HG03103 (cell line): ENCODE measurements at regions not wholly inside any gene's neighbourhood (a gene's known extent, or its start where the extent isn't known, plus 50 kb on each side); places are given as distances from the start of the nearest gene placed in this dataset.

Source experiments
- ATAC-seq: cut with Tn5 transposase; IDR thresholded peaks from one replicate; pipeline ENCODE4 v1.9.1; 2021; ENCODE audit warnings: low read depth; ENCODE audit not compliant: unreplicated experiment

DNA sequence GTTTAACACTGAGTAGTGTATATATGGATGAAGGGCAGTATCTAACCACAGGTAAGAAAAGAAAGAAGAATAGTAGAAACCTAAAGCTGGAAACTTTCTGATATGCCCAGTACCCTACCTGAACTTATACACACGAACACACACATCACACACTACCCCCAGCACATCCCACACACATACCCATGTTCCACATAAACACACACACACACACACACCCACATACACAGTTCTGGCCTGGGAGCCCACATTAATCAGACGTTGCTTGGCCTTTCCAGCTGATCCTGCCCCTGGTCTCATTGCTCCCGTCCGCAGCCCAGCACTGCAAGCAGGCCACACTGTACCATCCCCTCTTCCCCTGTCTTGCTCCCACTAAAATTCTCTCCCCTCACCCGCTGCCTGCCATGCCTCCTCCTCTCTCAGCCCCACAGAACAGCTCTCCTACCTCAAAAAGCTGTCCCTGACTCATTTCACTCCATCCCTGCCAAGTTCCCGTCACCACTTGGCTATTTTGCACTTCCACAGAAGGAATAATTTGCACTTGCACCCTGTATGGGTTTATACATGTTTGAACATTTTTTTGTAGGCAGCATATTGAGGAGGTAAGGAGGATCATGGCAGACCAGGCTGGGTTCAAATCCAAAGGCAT, 185.8 kb upstream of the PPP2R3A start:
- ATAC-seq = no peak

- ATAC-seq = no peak
These were observed 184.3 kb upstream of the PPP2R3A start for GRCh38 chr3:135781026-135781815.

DNA sequence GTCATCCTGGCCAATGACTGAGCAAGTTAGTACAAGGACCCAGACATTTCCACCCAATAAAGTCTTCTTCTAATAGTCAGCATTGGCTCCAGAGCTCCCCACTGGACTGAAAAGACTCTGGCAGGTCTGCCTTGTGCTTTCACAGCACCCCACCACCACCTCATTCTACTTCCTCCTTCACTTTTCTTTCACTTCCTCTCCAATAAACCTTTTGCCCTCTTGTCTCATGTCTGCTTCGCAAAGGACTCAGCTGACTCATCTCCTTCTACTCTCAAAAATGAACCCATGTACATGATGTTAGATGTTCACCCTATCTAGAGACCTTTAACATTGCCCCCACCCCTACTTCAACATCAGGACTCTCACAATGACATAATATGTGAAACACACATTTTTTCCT, 181.0 kb upstream of the PPP2R3A start:
- peak; percentile 92 for ATAC-seq

DNA sequence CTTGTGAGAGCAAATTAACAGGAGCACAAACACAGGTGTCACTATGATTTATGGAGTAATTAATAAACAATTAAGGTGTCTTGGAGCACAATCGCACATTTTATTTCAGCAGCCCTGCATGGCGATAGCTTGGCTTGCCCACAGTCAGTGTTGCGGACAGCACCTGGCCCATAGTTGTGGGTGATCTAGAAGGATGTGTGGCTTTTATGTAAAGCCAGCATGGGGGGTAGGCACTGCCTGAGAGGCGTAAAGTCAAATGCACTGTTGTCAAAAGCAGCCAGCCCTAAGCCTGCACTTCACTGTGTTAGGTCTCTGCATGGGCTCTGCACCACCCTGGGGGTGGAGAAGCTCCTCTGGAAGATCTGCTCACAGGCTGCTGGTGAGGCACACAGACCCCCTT, 177.4 kb upstream of the PPP2R3A start:
- no peak for ATAC-seq

GRCh38 chr3:135788978-135789377, 176.6 kb upstream of the PPP2R3A start:
- no peak for ATAC-seq

DNA sequence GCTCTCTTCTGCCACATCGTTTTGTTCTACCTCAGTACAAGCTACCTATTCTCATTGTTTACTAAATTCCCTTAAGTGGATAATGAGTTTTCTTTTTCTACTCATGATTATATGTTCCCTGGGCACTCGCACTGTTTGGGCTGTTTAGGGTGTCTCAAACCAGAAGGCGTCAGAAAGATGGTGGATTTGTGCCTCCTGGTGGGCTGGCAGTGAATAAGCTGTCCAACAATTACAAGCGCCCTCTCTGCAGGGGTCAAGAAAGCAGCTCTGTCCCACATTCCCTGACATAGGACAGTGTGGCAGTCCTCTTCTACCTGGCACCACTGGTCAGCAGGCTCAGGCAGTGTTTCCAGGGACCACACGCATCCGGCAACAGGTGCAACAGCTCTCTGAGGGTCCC, 173.4 kb upstream of the PPP2R3A start:
- ATAC-seq = no peak

- ATAC-seq = no peak
These were observed 172.6 kb upstream of the PPP2R3A start for GRCh38 chr3:135792858-135793475.

- ATAC-seq = no peak
These were observed 165.4 kb upstream of the PPP2R3A start for GRCh38 chr3:135800071-135800549.

DNA sequence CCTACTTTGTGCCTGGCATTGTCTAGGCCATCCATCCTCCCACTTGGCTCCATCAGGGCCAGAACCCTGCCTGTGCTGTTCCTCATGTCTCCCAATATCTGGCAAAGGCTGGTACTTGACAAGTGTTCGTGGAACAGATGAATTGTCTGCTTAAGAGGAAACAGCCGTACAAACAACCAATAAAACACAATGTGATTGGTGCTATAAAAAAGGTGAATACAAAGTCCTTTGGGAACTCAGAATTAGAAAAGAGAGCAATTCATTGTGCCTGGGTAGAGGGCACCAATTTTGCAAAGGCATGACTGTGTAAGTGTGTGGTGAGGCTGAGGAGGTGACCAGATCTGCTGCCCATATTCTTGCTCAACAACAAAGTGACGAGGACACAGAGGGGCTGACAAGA, 164.5 kb upstream of the PPP2R3A start:
- ATAC-seq = no peak

GRCh38 chr3:135802171-135802570, 163.4 kb upstream of the PPP2R3A start:
- ATAC-seq = no peak

DNA sequence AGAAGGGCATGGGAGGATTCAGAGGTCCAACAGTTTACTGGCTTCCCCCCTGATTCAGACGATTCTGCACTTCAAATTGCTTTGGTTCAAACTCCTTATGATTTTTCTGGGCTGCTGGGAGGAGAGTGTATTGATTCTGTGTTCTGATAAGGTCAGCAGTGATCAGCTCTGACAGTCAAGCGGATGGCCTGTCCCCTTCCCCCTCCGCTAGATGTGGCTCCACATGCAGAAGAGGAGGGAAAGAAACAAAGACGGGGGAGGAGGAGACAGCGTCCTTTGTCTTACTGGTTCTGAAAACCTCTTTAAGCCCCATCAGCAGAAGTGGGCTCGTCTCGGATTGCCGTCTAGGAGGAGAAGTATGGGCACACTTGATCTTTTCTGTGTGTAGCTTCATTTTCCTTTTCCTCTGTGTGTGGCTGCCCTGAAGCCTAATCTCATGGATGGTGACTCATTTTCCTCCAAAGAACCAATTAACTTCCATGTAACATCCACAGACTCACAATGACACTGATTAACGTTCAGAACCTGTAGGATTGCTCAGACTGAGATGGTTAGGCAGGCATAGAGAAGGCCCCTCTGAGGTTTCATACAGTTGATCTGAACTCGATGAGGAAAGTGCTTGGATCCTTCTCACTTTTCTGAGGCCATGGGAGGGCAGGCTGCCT, 162.4 kb upstream of the PPP2R3A start:
- ATAC-seq = no peak

DNA sequence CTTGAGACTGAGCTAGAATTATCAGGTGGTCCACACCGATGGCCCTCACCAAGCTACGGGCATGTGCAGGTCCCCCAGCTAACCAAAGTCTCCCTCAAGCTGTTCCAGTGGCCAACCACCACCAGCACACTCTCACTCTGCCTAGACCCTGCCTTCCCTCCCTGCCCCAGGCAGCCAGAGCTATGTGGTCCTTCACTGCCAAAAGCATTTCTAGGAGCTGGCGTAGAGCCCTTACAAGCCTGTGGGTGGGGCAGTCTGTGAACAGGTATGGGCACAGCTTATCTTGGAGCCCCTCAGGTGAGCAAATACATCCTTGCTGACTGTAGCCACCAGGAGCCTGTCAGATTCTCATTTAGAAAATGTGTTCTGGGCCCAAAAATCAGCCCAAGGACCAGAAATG, 159.8 kb upstream of the PPP2R3A start:
- ATAC-seq = no peak

DNA sequence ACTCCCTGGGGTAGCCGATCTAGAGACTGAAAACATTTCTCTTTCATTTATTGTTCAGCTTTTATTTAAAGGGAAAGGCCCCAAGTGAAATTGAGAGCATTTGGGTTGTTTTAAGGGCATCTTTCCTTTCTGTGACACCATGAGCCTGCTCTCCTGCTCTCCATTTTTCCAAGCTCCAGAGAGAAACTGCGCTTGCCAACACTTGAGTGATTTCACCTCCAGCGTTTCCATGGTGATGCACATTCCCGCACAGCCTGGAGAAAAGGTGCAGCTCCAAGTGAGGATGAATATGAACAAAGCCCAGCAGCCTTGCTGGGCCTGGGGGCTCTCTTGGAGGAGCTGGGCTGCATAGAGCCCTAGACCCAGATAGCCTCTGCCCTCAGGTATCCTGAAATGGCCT, 159.2 kb upstream of the PPP2R3A start:
- no peak for ATAC-seq

DNA sequence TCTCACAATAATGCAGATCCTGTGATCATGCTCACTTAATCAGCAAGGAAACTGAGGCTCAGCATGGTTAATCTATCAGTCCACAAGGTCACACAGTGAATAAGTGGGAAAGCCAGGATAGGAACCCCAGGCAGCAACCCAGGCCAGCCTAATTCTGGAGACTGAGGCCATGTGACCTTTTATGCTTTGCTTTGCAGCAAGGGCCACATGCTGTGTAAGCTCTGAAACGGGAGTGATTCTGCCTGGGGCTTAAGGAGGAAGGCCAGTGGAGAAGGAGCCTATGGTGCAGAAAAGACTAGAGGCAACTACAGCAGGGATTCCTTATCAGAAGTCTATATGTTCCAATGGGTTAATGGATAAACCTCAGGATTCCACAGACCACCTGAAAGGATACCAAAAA, 157.6 kb upstream of the PPP2R3A start:
- ATAC-seq = no peak

GRCh38 chr3:135809021-135809634, 156.4 kb upstream of the PPP2R3A start:
- ATAC-seq = no peak

DNA sequence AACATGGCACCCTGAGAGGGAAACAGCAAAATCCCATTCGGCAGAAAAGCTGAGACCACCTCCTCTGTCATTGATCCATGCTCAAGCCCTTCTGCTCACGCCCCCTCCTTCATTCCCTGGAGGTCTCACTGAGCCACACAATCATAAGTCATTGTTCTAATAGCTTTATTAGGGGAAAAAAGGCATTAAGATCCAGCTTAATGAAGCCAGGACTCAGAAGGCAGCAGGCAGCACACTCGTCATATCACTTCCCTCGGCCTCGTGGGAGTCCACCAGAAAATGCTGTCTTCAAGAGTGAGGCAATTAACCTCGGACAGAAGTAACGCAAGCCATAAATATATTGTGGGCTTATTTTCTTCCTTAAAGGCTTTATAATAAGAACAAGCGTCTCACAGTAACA, 153.9 kb upstream of the PPP2R3A start:
- ATAC-seq = no peak

DNA sequence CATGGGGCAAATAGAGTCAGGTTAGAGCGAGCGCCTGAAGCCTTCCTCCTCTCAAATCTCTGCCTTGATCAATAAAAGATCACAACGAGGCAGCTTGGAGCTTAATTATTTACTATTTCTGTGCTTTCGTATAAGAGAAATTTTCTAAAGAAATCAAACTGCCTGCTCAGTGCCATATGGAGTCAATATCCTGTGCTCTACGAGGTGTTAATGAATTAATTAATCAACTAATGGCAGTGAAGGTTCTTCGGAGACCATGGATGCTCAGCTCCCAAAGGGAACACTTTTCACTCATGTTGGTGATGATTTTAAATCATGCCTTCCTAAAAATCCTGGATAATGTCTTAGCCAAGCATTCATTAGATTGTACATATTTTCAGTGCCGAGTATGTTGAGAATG, 153.5 kb upstream of the PPP2R3A start:
- no peak for ATAC-seq

GRCh38 chr3:135834465-135834864, 131.1 kb upstream of the PPP2R3A start:
- no peak for ATAC-seq

GRCh38 chr3:135837977-135838631, 127.4 kb upstream of the PPP2R3A start:
- no peak for ATAC-seq

- ATAC-seq = no peak
These were observed 125.1 kb upstream of the PPP2R3A start for GRCh38 chr3:135840436-135840835.
